ENCODE measurements at regions not wholly inside any gene's neighbourhood (a gene's known extent, or its start where the extent isn't known, plus 50 kb on each side); places are given as distances from the start of the nearest gene placed in this dataset.

- no peak overlapping the region for H3K4me3 ChIP-seq (replicated peaks in 1 of 3; ENCODE audit: insufficient read depth in 1 of 3, low read depth in 1 of 3, low read length in 3 of 3)
- ChIA-PET CTCF (no interaction called here), POLR2A (interaction anchor here (1.0 kb wide), 1 partner anchor 218 kb away, joined by 4 read pairs; no protein-coding TSS in a partner anchor)
- no peaks in the 10 kb centered on the region for H3K9me1 ChIP-seq (replicated peaks; ENCODE audit: control insufficient read depth, extremely low read depth, insufficient read depth, low read length)
- H3K27me3 ChIP-seq (ENCODE audit: control insufficient read depth in 2 of 2, insufficient read depth in 2 of 2, low read length in 2 of 2), result no peaks in the 10 kb centered on the region
- H3K4me2 ChIP-seq (ENCODE audit: insufficient read depth, low read length), result no peak overlapping the region
- DNase-seq (ENCODE audit: low read depth, low spot score) (peak; percentile 80), FAIRE-seq (peak; percentile 24)
- no peaks in the 10 kb centered on the region for H3K79me2 ChIP-seq (ENCODE audit: control insufficient read depth, insufficient read depth, low read length)
- H3K4me1 ChIP-seq (ENCODE audit: control insufficient read depth, extremely low read depth, insufficient read depth, low read length), result peaks cover 52% of the 10 kb centered on the region
- TF ChIP-seq CTCF (IDR thresholded peaks at IDR 0.05; ENCODE audit: extremely low read depth in 1 of 2, insufficient read depth in 1 of 2, low read depth in 1 of 2, low read length in 2 of 2), result no peak
- peak; percentile 53 for TF ChIP-seq GATA2 (IDR thresholded peaks at IDR 0.05; ENCODE audit: insufficient read depth, insufficient read length, low read depth, low read length)
- TF ChIP-seq MYC (IDR thresholded peaks at IDR 0.05; ENCODE audit: low read depth, low read length), result no peak
- no peak for TF ChIP-seq JUN (IDR thresholded peaks at IDR 0.05; ENCODE audit: borderline replicate concordance, insufficient read depth, insufficient read length, low read depth)
- TF ChIP-seq FOS (IDR thresholded peaks at IDR 0.05; ENCODE audit: borderline replicate concordance, insufficient read depth, low read length), result peak; percentile 46
- TF ChIP-seq POLR2AphosphoS5 (IDR thresholded peaks at IDR 0.05; ENCODE audit: insufficient read depth, low read depth, low read length), result no peak
- TF ChIP-seq POLR2A (IDR thresholded peaks at IDR 0.05; ENCODE audit: low read depth, low read length), result no peak
- TF ChIP-seq MAX (IDR thresholded peaks at IDR 0.05; ENCODE audit: insufficient read depth, insufficient read length), result no peak
- TF ChIP-seq EZH2 (IDR thresholded peaks at IDR 0.05; ENCODE audit: borderline replicate concordance, low read depth, low read length, severe bottlenecking), result no peak
- H3K36me3 ChIP-seq (ENCODE audit: control insufficient read depth in 2 of 2, extremely low read depth in 1 of 2, insufficient read depth in 2 of 2, low read length in 2 of 2), result no peaks in the 10 kb centered on the region
- dilution Hi-C loops (cut with MboI; ENCODE audit: extremely low pct_ligation_motif_present, low sequenced_read_pairs), result no loop called here
- no peak overlapping the region for H2AFZ ChIP-seq (ENCODE audit: low read depth, low read length)
- intact Hi-C loops (cut with micrococcal nuclease), result loop anchor here (1.0 to 10.0 kb wide), 3 partner anchors 377 to 1270 kb away; no protein-coding TSS in a partner anchor
- H3K27ac ChIP-seq (ENCODE audit: insufficient read depth, low read depth, low read length), result peak overlapping the region; percentile 88
- H4K20me1 ChIP-seq (replicated peaks; ENCODE audit: control insufficient read depth, extremely low read depth, insufficient read depth, low read length), result no peaks in the 10 kb centered on the region
- H3K9ac ChIP-seq (replicated peaks; ENCODE audit: extremely low read depth, insufficient read depth, low read length), result peak overlapping the region; percentile 4
- BruUV-seq (replicated peaks), result TSS peak; percentile 18
- no peaks in the 10 kb centered on the region for H3K9me3 ChIP-seq (replicated peaks; ENCODE audit: control insufficient read depth, insufficient read depth, low read length)
These were observed 216.2 kb upstream of the S1PR3 start for GRCh38 chr9:88775037-88775471.

Data from endothelial cell of umbilical vein (primary cell).